GM12878 (cell line): ENCODE measurements at regions not wholly inside any gene's neighbourhood (a gene's known extent, or its start where the extent isn't known, plus 50 kb on each side); places are given as distances from the start of the nearest gene placed in this dataset.
"Not testable (repeated sequence)": the region's sequence is repeated elsewhere in the genome, so short reads cannot be mapped to it uniquely, and the experiment has no call there.

Experiments used
- ATAC-seq: fragments of 200-7000 bp; cut with Tn5 transposase; 3 replicates; pipeline ENCODE4 v1.9.1; 2020; ENCODE audit warnings: mild to moderate bottlenecking, moderate library complexity
- BruUV-seq: library from RNA; stranded (reverse); fragments of 400-500 nt; replicated peaks from 2 replicates; lab custom pipeline; 2021; lab: Mats Ljungman, UMichigan
- CTCF ChIA-PET: fragments of 300-600 bp; sonication (Branson Sonifier 250); formaldehyde crosslinking; extraction: SDS; loops from one replicate; lab custom pipeline; 2021; ENCODE audit warnings: inconsistent platforms; lab: Yijun Ruan, JAX
- POLR2A ChIA-PET: fragments of 350-600 bp; formaldehyde crosslinking; extraction: SDS; loops from one replicate; lab custom pipeline; 2021; ENCODE audit warnings: inconsistent platforms; lab: Charles Lee
- RAD21 ChIA-PET: fragments of 300-600 bp; sonication (Branson Sonifier 250); formaldehyde crosslinking; loops from one replicate; lab custom pipeline; 2023; ENCODE audit warnings: antibody characterized with exemption; ENCODE audit not compliant: unreplicated experiment; lab: Charles Lee
- SMC1A ChIA-PET: fragments of 300-600 bp; sonication (Branson Sonifier 250); formaldehyde crosslinking; loops from one replicate; lab custom pipeline; 2023; ENCODE audit not compliant: unreplicated experiment, uncharacterized antibody; lab: Charles Lee
- DNase-seq: peaks from one replicate; pipeline ENCODE4 v3.0.0-alpha.2; 2011; ENCODE audit warnings: low read depth, low spot score
- FAIRE-seq: peaks from 3 replicates; lab custom pipeline; 2011; peaks lifted over from hg19 to GRCh38; lab: Jason Lieb, UNC
- H2AFZ ChIP-seq: 2 replicates; pipeline ENCODE4 v1.6.0; 2011; ENCODE audit warnings: low read depth, low read length, control low read depth; ENCODE audit not compliant: control insufficient read depth
- H3K27ac ChIP-seq: 2 replicates; pipeline ENCODE4 v1.5.1; 2011; ENCODE audit warnings: control low read depth; ENCODE audit not compliant: control insufficient read depth, insufficient read depth
- H3K27me3 ChIP-seq, 2 experiments: replicated peaks in 1 of 2; 2 replicates each; pipeline versions ENCODE4 v1.6.0 to v1.6.1; 2011; ENCODE audit warnings: low read length in 1 of 2; ENCODE audit not compliant: control insufficient read depth in 2 of 2, insufficient read depth in 2 of 2
- H3K36me3 ChIP-seq, 2 experiments: 2 replicates each; pipeline ENCODE4 v1.5.1; 2011; ENCODE audit warnings: low read length in 1 of 2; ENCODE audit not compliant: control insufficient read depth in 2 of 2, insufficient read depth in 2 of 2
- H3K4me1 ChIP-seq: 2 replicates; pipeline ENCODE4 v1.6.1; 2011; ENCODE audit warnings: mild to moderate bottlenecking, low read length, moderate library complexity, mixed read lengths; ENCODE audit not compliant: control insufficient read depth, insufficient read depth
- H3K4me2 ChIP-seq: 2 replicates; pipeline ENCODE4 v1.6.0; 2011; ENCODE audit warnings: control low read depth; ENCODE audit not compliant: control insufficient read depth, insufficient read depth
- H3K4me3 ChIP-seq: fragments of 200-600 bp; sonication (generic); 2 replicates; pipeline ENCODE4 v1.5.1; 2016
- H3K79me2 ChIP-seq: 2 replicates; pipeline ENCODE4 v1.6.0; 2011; ENCODE audit warnings: low read length; ENCODE audit not compliant: control insufficient read depth, insufficient read depth
- H3K9ac ChIP-seq: 2 replicates; pipeline ENCODE4 v1.8.0; 2011; ENCODE audit warnings: low read length, control low read depth, mixed read lengths; ENCODE audit not compliant: control insufficient read depth, insufficient read depth
- H3K9me3 ChIP-seq: replicated peaks from 3 replicates; pipeline ENCODE4 v1.5.1; 2011; ENCODE audit warnings: mild to moderate bottlenecking, low read length; ENCODE audit not compliant: control insufficient read depth, insufficient read depth
- H4K20me1 ChIP-seq: 2 replicates; pipeline ENCODE4 v1.6.0; 2011; ENCODE audit not compliant: control insufficient read depth, insufficient read depth
- BACH1 ChIP-seq: fragments of 450-650 bp; IDR thresholded peaks from 2 replicates; pipeline ENCODE4 v1.6.1; 2017; ENCODE audit warnings: mild to moderate bottlenecking, borderline replicate concordance
- CREM ChIP-seq: IDR thresholded peaks from 2 replicates; pipeline ENCODE4 v1.6.1; 2014; ENCODE audit warnings: antibody characterized with exemption, low read depth
- CTCF ChIP-seq, 3 experiments: IDR thresholded peaks in 2 of 3; conservative IDR thresholded peaks in 1 of 3; 2 replicates each; pipeline ENCODE4 v1.5.1; 2011; ENCODE audit warnings: low read depth in 3 of 3, low read length in 3 of 3, mild to moderate bottlenecking in 3 of 3, control low read depth in 2 of 3, moderate library complexity in 2 of 3, inconsistent platforms in 1 of 3, mixed read lengths in 1 of 3; ENCODE audit not compliant: control insufficient read depth in 2 of 3, insufficient read depth in 1 of 3; ENCODE audit errors: extremely low read depth in 1 of 3
- EED ChIP-seq: sonication (generic); IDR thresholded peaks from 2 replicates; pipeline ENCODE4 v1.6.1; 2016; ENCODE audit warnings: antibody characterized with exemption, low read depth
- ETV6 ChIP-seq, 2 experiments: fragments of 450-650 bp in 1 of 2; IDR thresholded peaks in 1 of 2; conservative IDR thresholded peaks in 1 of 2; 2 replicates each; pipeline ENCODE4 v1.6.1; 2014; ENCODE audit warnings: antibody characterized with exemption in 1 of 2, borderline replicate concordance in 1 of 2, low read depth in 1 of 2, mild to moderate bottlenecking in 1 of 2, moderate library complexity in 1 of 2
- MAX ChIP-seq: IDR thresholded peaks from 2 replicates; pipeline ENCODE4 v1.6.1; 2012; ENCODE audit warnings: low read depth, low read length, improper control_type of control experiment
- RAD21 ChIP-seq: IDR thresholded peaks from 2 replicates; pipeline ENCODE4 v1.6.1; 2011; ENCODE audit warnings: mild to moderate bottlenecking, low read depth, low read length, moderate library complexity; ENCODE audit not compliant: insufficient read depth
- SMC3 ChIP-seq: IDR thresholded peaks from 2 replicates; pipeline ENCODE4 v1.6.1; 2011; ENCODE audit warnings: low read length, improper control_type of control experiment, borderline replicate concordance
- SRF ChIP-seq, 2 experiments: IDR thresholded peaks; 2 replicates each; pipeline ENCODE4 v1.6.1; 2011; ENCODE audit warnings: low read depth in 2 of 2, low read length in 2 of 2, mild to moderate bottlenecking in 1 of 2, moderate library complexity in 1 of 2
- TCF12 ChIP-seq: IDR thresholded peaks from 2 replicates; pipeline ENCODE4 v1.6.1; 2011; ENCODE audit warnings: low read depth, mild to moderate bottlenecking, low read length
- YY1 ChIP-seq: IDR thresholded peaks from 2 replicates; pipeline ENCODE4 v1.6.1; 2011; ENCODE audit warnings: low read depth, mild to moderate bottlenecking, low read length
- WGBS: methylation state at CpG from one replicate; pipeline ENCODE4 v1.1.6; 2016; ENCODE audit warnings: low lambda C conversion rate; ENCODE audit not compliant: insufficient replicate concordance, insufficient coverage; ENCODE audit errors: missing lambda C conversion rate; 5-methylcytosine and 5-hydroxymethylcytosine counted together
- in situ Hi-C: fragments of 300-500 bp; cut with MboI; formaldehyde crosslinking; loops from 9 replicates; pipeline ENCODE4 v1.14.3; 2018; ENCODE audit warnings: mixed read lengths
- intact Hi-C: fragments of 100-400 bp; cut with micrococcal nuclease; formaldehyde crosslinking; loops from one replicate; pipeline ENCODE4 v1.14.2; 2022; ENCODE audit not compliant: unreplicated experiment

- H3K36me3 ChIP-seq, DNase-seq, H4K20me1 ChIP-seq, H3K4me3 ChIP-seq, H2AFZ ChIP-seq, H3K9me3 ChIP-seq, H3K27ac ChIP-seq, BruUV-seq, H3K79me2 ChIP-seq, H3K27me3 ChIP-seq, H3K9ac ChIP-seq, H3K4me2 ChIP-seq, ATAC-seq, H3K4me1 ChIP-seq, in situ Hi-C loops, FAIRE-seq, POLR2A ChIA-PET: not testable (repeated sequence)
- ChIA-PET RAD21 (interaction anchor here (5.2 kb wide), 1 partner anchor 17 kb away, joined by 29 read pairs; no protein-coding TSS in a partner anchor), CTCF (interaction anchor here (1.0 to 8.1 kb wide), 12 partner anchors 10 to 139 kb away, joined by 3 to 92 read pairs (median 14); no protein-coding TSS in a partner anchor), SMC1A (interaction anchor here (0.7 to 5.8 kb wide), 4 partner anchors 17 to 82 kb away, joined by 3 to 45 read pairs (median 5); no protein-coding TSS in a partner anchor)
- TF ChIP-seq ETV6 (conservative IDR thresholded peaks at IDR 0.05 in 1 of 2, IDR thresholded peaks at IDR 0.05 in 1 of 2; ENCODE audit: borderline replicate concordance in 1 of 2, low read depth in 1 of 2) = peak in 1 of 2 experiments; percentile 29; a peak in 1 of 4 replicates
- intact Hi-C loops = loop anchor here (1.0 kb wide), 1 partner anchor 17 kb away; no protein-coding TSS in a partner anchor
- WGBS = 25% methylated on average over 9 of the region's 9 CpGs
These were observed 1029.8 kb downstream of the TMEM121 start for GRCh38 chr14:106556211-106556610.

GRCh38 chr14:106556665-106557289 lies 1030.4 kb downstream of the TMEM121 start:
- intact Hi-C loops = loop anchor here (1.0 kb wide), 1 partner anchor 17 kb away; no protein-coding TSS in a partner anchor
- Histone ChIP-seq H3K9me3 (no peaks in the 10 kb centered on the region), H3K27me3 (no peaks in the 10 kb centered on the region), H3K36me3 (no peaks in the 10 kb centered on the region), H3K4me1 (no peaks in the 10 kb centered on the region), H3K9ac (no peak overlapping the region), H3K4me2 (no peak overlapping the region), H2AFZ (no peak overlapping the region), H3K79me2 (no peaks in the 10 kb centered on the region), H3K4me3 (no peak overlapping the region), H4K20me1 (no peaks in the 10 kb centered on the region), H3K27ac (no peak overlapping the region)
- ChIA-PET CTCF (interaction anchor here (0.7 to 8.1 kb wide), 22 partner anchors 10 to 140 kb away, joined by 3 to 92 read pairs (median 5); no protein-coding TSS in a partner anchor), SMC1A (interaction anchor here (0.7 to 5.8 kb wide), 4 partner anchors 17 to 83 kb away, joined by 3 to 45 read pairs (median 5); no protein-coding TSS in a partner anchor), RAD21 (interaction anchor here (1.2 to 5.2 kb wide), 3 partner anchors 17 to 30 kb away, joined by 3 to 29 read pairs (median 4); no protein-coding TSS in a partner anchor), POLR2A (no interaction called here)
- ATAC-seq (peak; percentile 89), DNase-seq (no peak), FAIRE-seq (peak; percentile 75)
- in situ Hi-C loops = no loop called here
- 11% methylated on average over 13 of the region's 13 CpGs for WGBS
- peak; percentile 55; the same call in 1 of the 2 replicates for TF ChIP-seq SMC3
- TF ChIP-seq CREM = no peak
- TF ChIP-seq EED = 0 out of 2 replicates have a peak, but pooled peaks have one; percentile 19
- no peak for TF ChIP-seq MAX
- TF ChIP-seq SRF (IDR thresholded peaks at IDR 0.05; ENCODE audit: low read depth in 2 of 2, low read length in 2 of 2) = 0 out of 4 replicates have a peak, but pooled peaks of 1 of the 2 experiments have one; percentile 53
- TF ChIP-seq CTCF (IDR thresholded peaks at IDR 0.05 in 2 of 3, conservative IDR thresholded peaks at IDR 0.05 in 1 of 3; ENCODE audit: control insufficient read depth in 2 of 3, extremely low read depth in 1 of 3, insufficient read depth in 1 of 3, low read depth in 3 of 3, low read length in 3 of 3) = peak; percentile 71 to 94 (median 93)
- peak; percentile 39; the same call in 1 of the 2 replicates for TF ChIP-seq YY1
- TF ChIP-seq TCF12 = 0 out of 2 replicates have a peak, but pooled peaks have one; percentile 59
- no peak for TF ChIP-seq BACH1
- TF ChIP-seq RAD21 = peak; percentile 73
- BruUV-seq = no TSS peak
